Neural progenitor cell (in vitro differentiated cells): ENCODE measurements at regions not wholly inside any gene's neighbourhood (a gene's known extent, or its start where the extent isn't known, plus 50 kb on each side); places are given as distances from the start of the nearest gene placed in this dataset.

Experiments
- DNase-seq: peaks from one replicate; pipeline ENCODE4 v3.0.0-alpha.2; 2016; ENCODE audit warnings: low spot score
- H2AFZ ChIP-seq: fragments of 200-600 bp; sonication (generic); replicated peaks from 2 replicates; pipeline ENCODE4 v1.6.1; 2016; ENCODE audit warnings: antibody characterized with exemption
- H3F3A ChIP-seq: fragments of 200-600 bp; sonication (generic); 2 replicates; pipeline ENCODE4 v1.6.1; 2016; ENCODE audit warnings: antibody characterized with exemption, low read depth
- H3K27ac ChIP-seq: fragments of 200-600 bp; sonication (generic); 2 replicates; pipeline ENCODE4 v1.5.1; 2016; ENCODE audit warnings: mild to moderate bottlenecking
- H3K27me3 ChIP-seq: fragments of 200-600 bp; sonication (generic); 2 replicates; pipeline ENCODE4 v1.6.1; 2016; ENCODE audit warnings: mild to moderate bottlenecking, moderate library complexity
- H3K36me3 ChIP-seq: fragments of 200-600 bp; sonication (generic); 2 replicates; pipeline ENCODE4 v1.5.1; 2016
- H3K4me1 ChIP-seq: fragments of 200-600 bp; sonication (generic); 2 replicates; pipeline ENCODE4 v1.6.1; 2016; ENCODE audit warnings: mixed run types
- H3K4me2 ChIP-seq: fragments of 200-600 bp; sonication (generic); 2 replicates; pipeline ENCODE4 v1.6.1; 2016
- H3K4me3 ChIP-seq: fragments of 200-600 bp; sonication (generic); 2 replicates; pipeline ENCODE4 v1.5.1; 2016
- H3K79me2 ChIP-seq: fragments of 200-600 bp; sonication (generic); 2 replicates; pipeline ENCODE4 v1.6.1; 2016; ENCODE audit warnings: low read depth
- H3K9ac ChIP-seq: fragments of 200-600 bp; sonication (generic); 2 replicates; pipeline ENCODE4 v1.6.1; 2016
- H3K9me3 ChIP-seq: fragments of 200-600 bp; sonication (generic); 2 replicates; pipeline ENCODE4 v1.5.1; 2016; ENCODE audit warnings: low read depth
- H4K20me1 ChIP-seq: fragments of 200-600 bp; sonication (generic); 2 replicates; pipeline ENCODE4 v1.6.1; 2016; ENCODE audit warnings: low read depth
- H3K27ac Mint-ChIP-seq: 3 replicates; pipeline ENCODE4 v1.8.0; 2021; ENCODE audit warnings: mixed read lengths
- H3K27me3 Mint-ChIP-seq: 2 replicates; pipeline ENCODE4 v1.8.0; 2022; ENCODE audit warnings: low read depth, mild to moderate bottlenecking, inconsistent platforms, moderate library complexity, mixed read lengths; ENCODE audit not compliant: insufficient read depth
- H3K36me3 Mint-ChIP-seq: 3 replicates; pipeline ENCODE4 v1.8.0; 2021; ENCODE audit warnings: mixed read lengths
- H3K4me1 Mint-ChIP-seq: 3 replicates; pipeline ENCODE4 v1.8.0; 2021; ENCODE audit warnings: mixed read lengths
- H3K4me3 Mint-ChIP-seq: 3 replicates; pipeline ENCODE4 v1.8.0; 2021; ENCODE audit warnings: mild to moderate bottlenecking, moderate library complexity, mixed read lengths
- H3K9me3 Mint-ChIP-seq: 3 replicates; pipeline ENCODE4 v1.8.0; 2020; ENCODE audit warnings: mixed read lengths
- EZH2 ChIP-seq: fragments of 200-600 bp; sonication (generic); IDR thresholded peaks from 2 replicates; pipeline ENCODE4 v1.6.1; 2017; ENCODE audit warnings: antibody characterized with exemption, mild to moderate bottlenecking, moderate library complexity
- EZH2phosphoT487 ChIP-seq: fragments of 200-600 bp; sonication (generic); IDR thresholded peaks from 2 replicates; pipeline ENCODE4 v1.6.1; 2017; ENCODE audit warnings: antibody characterized with exemption
- TF ChIP-seq, protein P1 (sequence below): fragments of 200-600 bp; sonication (generic); IDR thresholded peaks from 2 replicates; pipeline ENCODE4 v1.5.1; 2017; ENCODE audit warnings: antibody characterized with exemption, mild to moderate bottlenecking

DNA sequence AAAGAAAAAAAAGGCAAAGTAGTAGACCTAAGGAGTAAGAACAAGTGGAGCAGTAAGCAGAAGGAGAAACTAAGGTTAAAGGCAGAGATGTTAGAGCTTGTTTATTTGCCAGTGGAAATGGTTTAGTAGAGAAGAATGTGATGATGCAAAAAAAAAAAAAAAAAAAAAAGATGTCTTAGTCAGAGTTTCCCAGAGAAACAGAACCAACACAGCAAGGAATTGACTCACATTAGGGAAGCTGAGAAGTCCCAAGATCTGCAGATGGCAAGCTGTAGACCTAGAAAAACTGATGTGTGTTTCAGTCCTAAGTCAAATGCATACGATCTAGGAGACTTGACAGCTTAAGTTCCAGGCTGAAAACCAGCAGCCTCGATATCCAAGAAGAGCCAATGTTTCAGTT is 1548.8 kb upstream of the LRRTM1 start:
- Histone ChIP-seq H3K4me3 (no peak overlapping the region), H3F3A (no peaks in the 10 kb centered on the region), H3K79me2 (no peaks in the 10 kb centered on the region), H4K20me1 (no peaks in the 10 kb centered on the region), H3K4me2 (no peak overlapping the region), H2AFZ (no peak overlapping the region), H3K4me1 (no peaks in the 10 kb centered on the region), H3K9ac (no peak overlapping the region), H3K27me3 (no peaks in the 10 kb centered on the region), H3K27ac (no peak overlapping the region), H3K36me3 (no peaks in the 10 kb centered on the region), H3K9me3 (no peaks in the 10 kb centered on the region)
- Mint-ChIP-seq H3K27me3 (no peaks in the 10 kb centered on the region), H3K27ac (no peak overlapping the region), H3K4me3 (no peak overlapping the region), H3K36me3 (no peaks in the 10 kb centered on the region), H3K4me1 (no peaks in the 10 kb centered on the region), H3K9me3 (no peaks in the 10 kb centered on the region)
- TF ChIP-seq, protein P1, sequence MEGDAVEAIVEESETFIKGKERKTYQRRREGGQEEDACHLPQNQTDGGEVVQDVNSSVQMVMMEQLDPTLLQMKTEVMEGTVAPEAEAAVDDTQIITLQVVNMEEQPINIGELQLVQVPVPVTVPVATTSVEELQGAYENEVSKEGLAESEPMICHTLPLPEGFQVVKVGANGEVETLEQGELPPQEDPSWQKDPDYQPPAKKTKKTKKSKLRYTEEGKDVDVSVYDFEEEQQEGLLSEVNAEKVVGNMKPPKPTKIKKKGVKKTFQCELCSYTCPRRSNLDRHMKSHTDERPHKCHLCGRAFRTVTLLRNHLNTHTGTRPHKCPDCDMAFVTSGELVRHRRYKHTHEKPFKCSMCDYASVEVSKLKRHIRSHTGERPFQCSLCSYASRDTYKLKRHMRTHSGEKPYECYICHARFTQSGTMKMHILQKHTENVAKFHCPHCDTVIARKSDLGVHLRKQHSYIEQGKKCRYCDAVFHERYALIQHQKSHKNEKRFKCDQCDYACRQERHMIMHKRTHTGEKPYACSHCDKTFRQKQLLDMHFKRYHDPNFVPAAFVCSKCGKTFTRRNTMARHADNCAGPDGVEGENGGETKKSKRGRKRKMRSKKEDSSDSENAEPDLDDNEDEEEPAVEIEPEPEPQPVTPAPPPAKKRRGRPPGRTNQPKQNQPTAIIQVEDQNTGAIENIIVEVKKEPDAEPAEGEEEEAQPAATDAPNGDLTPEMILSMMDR: no peak
- TF ChIP-seq EZH2phosphoT487: no peak
- no peak for DNase-seq

DNA sequence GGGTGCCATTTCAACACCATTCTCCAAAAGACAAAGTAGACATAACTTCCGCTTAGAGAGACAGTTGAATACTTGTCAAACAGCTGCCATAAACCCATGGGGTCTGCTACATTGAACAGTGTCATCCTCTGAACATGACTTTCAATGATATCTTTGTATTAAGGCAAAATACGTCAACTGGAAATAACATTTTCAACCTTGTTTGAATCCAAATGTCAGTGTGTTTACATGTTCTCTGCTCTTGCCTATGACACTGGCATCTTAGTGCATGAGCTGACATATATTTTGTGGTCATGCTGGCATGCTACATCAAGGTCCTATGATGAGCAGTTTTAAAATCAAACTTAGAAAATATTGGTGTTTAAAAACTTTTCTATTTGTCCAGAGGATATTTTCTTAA is 1548.1 kb upstream of the LRRTM1 start:
- TF ChIP-seq EZH2 (no peak), EZH2phosphoT487 (no peak)
- TF ChIP-seq, protein P1: no peak
- Mint-ChIP-seq H3K36me3 (no peaks in the 10 kb centered on the region), H3K27ac (no peak overlapping the region), H3K9me3 (no peaks in the 10 kb centered on the region), H3K4me1 (no peaks in the 10 kb centered on the region), H3K4me3 (no peak overlapping the region), H3K27me3 (no peaks in the 10 kb centered on the region)
- no peak overlapping the region for H3K27ac ChIP-seq
- H3F3A ChIP-seq: no peaks in the 10 kb centered on the region
- H4K20me1 ChIP-seq: no peaks in the 10 kb centered on the region
- H3K27me3 ChIP-seq: no peaks in the 10 kb centered on the region
- H3K36me3 ChIP-seq: no peaks in the 10 kb centered on the region
- H3K79me2 ChIP-seq: no peaks in the 10 kb centered on the region
- H3K9me3 ChIP-seq: no peaks in the 10 kb centered on the region
- H3K9ac ChIP-seq: no peak overlapping the region
- H2AFZ ChIP-seq: no peak overlapping the region
- H3K4me3 ChIP-seq: no peak overlapping the region
- no peaks in the 10 kb centered on the region for H3K4me1 ChIP-seq
- no peak for DNase-seq
- H3K4me2 ChIP-seq: no peak overlapping the region

DNA sequence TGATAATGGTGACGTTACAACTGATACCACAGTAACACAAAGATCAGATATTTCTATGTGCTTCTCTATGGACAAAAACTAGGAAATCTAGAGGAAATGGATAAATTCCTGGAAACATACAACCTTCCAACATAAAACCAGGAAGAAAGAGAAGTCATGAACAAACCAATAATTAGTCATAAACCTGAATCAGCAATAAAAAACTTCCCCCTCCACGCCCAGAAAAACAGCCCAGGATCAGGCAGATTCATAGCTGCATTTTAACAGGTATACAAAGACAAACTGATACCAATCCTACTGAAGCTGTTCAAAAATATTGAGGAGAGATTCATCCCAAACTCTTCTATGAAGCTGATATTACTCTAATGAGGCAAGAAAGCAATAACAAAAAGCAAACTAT is 1535.2 kb upstream of the LRRTM1 start:
- Histone ChIP-seq H3K4me2 (no peak overlapping the region), H3K36me3 (no peaks in the 10 kb centered on the region), H3K4me3 (no peak overlapping the region), H3K27me3 (no peaks in the 10 kb centered on the region), H3K27ac (no peak overlapping the region), H3K9ac (no peak overlapping the region), H4K20me1 (no peaks in the 10 kb centered on the region), H3K9me3 (no peaks in the 10 kb centered on the region), H3F3A (no peaks in the 10 kb centered on the region), H2AFZ (no peak overlapping the region), H3K79me2 (no peaks in the 10 kb centered on the region), H3K4me1 (no peaks in the 10 kb centered on the region)
- Mint-ChIP-seq H3K4me1 (no peaks in the 10 kb centered on the region), H3K9me3 (peaks cover 2% of the 10 kb centered on the region), H3K36me3 (no peaks in the 10 kb centered on the region), H3K4me3 (no peak overlapping the region), H3K27ac (no peak overlapping the region), H3K27me3 (no peaks in the 10 kb centered on the region)
- TF ChIP-seq EZH2phosphoT487 (no peak), EZH2 (no peak)
- TF ChIP-seq, protein P1: no peak
- no peak for DNase-seq
